Activated CD8-positive, alpha-beta T cell treated with anti-CD3 and anti-CD28 coated beads for 36 hours (primary cell): ENCODE measurements at regions not wholly inside any gene's neighbourhood (a gene's known extent, or its start where the extent isn't known, plus 50 kb on each side); places are given as distances from the start of the nearest gene placed in this dataset.

ENCODE experiments used
- ATAC-seq: fragments of 200-7000 bp; cut with Tn5 transposase; one replicate; pipeline ENCODE4 v1.10.0; 2021; ENCODE audit warnings: mild to moderate bottlenecking, moderate library complexity
- CTCF ChIA-PET: fragments of 350-600 bp; sonication (Branson Sonifier 250); formaldehyde crosslinking; loops from one replicate; lab custom pipeline; 2021; ENCODE audit warnings: antibody characterized with exemption; lab: Charles Lee
- POLR2A ChIA-PET: fragments of 350-600 bp; sonication (Branson Sonifier 250); formaldehyde crosslinking; loops from one replicate; lab custom pipeline; 2021; ENCODE audit warnings: antibody characterized with exemption; lab: Charles Lee
- DNase-seq: peaks from one replicate; pipeline ENCODE4 v3.0.0-alpha.2; 2020
- H3K27ac Mint-ChIP-seq: one replicate; pipeline ENCODE4 v1.8.0; 2021; ENCODE audit warnings: mild to moderate bottlenecking, mixed read lengths
- H3K27me3 Mint-ChIP-seq: one replicate; pipeline ENCODE4 v1.8.0; 2021; ENCODE audit warnings: mixed read lengths
- H3K36me3 Mint-ChIP-seq: one replicate; pipeline ENCODE4 v1.8.0; 2021; ENCODE audit warnings: low read depth, mixed read lengths
- H3K4me1 Mint-ChIP-seq: one replicate; pipeline ENCODE4 v1.8.0; 2021; ENCODE audit warnings: low read depth, mixed read lengths
- H3K4me3 Mint-ChIP-seq: one replicate; pipeline ENCODE4 v1.8.0; 2021; ENCODE audit warnings: mild to moderate bottlenecking, moderate library complexity, mixed read lengths
- H3K9me3 Mint-ChIP-seq: one replicate; pipeline ENCODE4 v1.8.0; 2021; ENCODE audit warnings: mixed read lengths
- CTCF ChIP-seq: fragments of 200-600 bp; IDR thresholded peaks from one replicate; pipeline ENCODE4 v1.8.0; 2022; ENCODE audit warnings: antibody characterized with exemption, mild to moderate bottlenecking
- intact Hi-C: fragments of 100-400 bp; cut with micrococcal nuclease; formaldehyde crosslinking; loops from one replicate; pipeline ENCODE4 v1.10.0; 2022

GRCh38 chr18:37720663-37721062 is 155.1 kb upstream of the CELF4 start:
- Mint-ChIP-seq H3K27me3 (no peaks in the 10 kb centered on the region), H3K4me1 (no peaks in the 10 kb centered on the region), H3K36me3 (no peaks in the 10 kb centered on the region), H3K9me3 (no peaks in the 10 kb centered on the region), H3K4me3 (no peak overlapping the region), H3K27ac (no peak overlapping the region)
- POLR2A ChIA-PET, result no interaction called here
- intact Hi-C loops, result no loop called here
- DNase-seq, result no peak
- CTCF ChIA-PET, result no interaction called here
- no peak for ATAC-seq
- no peak for TF ChIP-seq CTCF

GRCh38 chr18:37717656-37718055 is 152.1 kb upstream of the CELF4 start:
- Mint-ChIP-seq H3K4me3 (no peak overlapping the region), H3K4me1 (no peaks in the 10 kb centered on the region), H3K27ac (no peak overlapping the region), H3K36me3 (no peaks in the 10 kb centered on the region), H3K9me3 (no peaks in the 10 kb centered on the region), H3K27me3 (no peaks in the 10 kb centered on the region)
- DNase-seq, result no peak
- no peak for TF ChIP-seq CTCF
- ChIA-PET CTCF (no interaction called here), POLR2A (no interaction called here)
- no peak for ATAC-seq
- intact Hi-C loops, result no loop called here

GRCh38 chr18:37717098-37717497 is 151.5 kb upstream of the CELF4 start:
- no peak for DNase-seq
- intact Hi-C loops, result no loop called here
- no peaks in the 10 kb centered on the region for H3K27me3 Mint-ChIP-seq
- H3K9me3 Mint-ChIP-seq, result no peaks in the 10 kb centered on the region
- no peak overlapping the region for H3K4me3 Mint-ChIP-seq
- ChIA-PET CTCF (no interaction called here), POLR2A (no interaction called here)
- no peaks in the 10 kb centered on the region for H3K4me1 Mint-ChIP-seq
- TF ChIP-seq CTCF, result no peak
- no peak overlapping the region for H3K27ac Mint-ChIP-seq
- H3K36me3 Mint-ChIP-seq, result no peaks in the 10 kb centered on the region
- ATAC-seq, result no peak

- Mint-ChIP-seq H3K9me3 (no peaks in the 10 kb centered on the region), H3K27me3 (no peaks in the 10 kb centered on the region), H3K4me1 (no peaks in the 10 kb centered on the region), H3K36me3 (no peaks in the 10 kb centered on the region), H3K27ac (no peak overlapping the region), H3K4me3 (no peak overlapping the region)
- CTCF ChIA-PET, result no interaction called here
- DNase-seq (no peak), ATAC-seq (no peak)
- POLR2A ChIA-PET, result no interaction called here
- no peak for TF ChIP-seq CTCF
- intact Hi-C loops, result no loop called here
Observed at GRCh38 chr18:37716106-37716735, 150.6 kb upstream of the CELF4 start.

GRCh38 chr18:37714691-37715090 is 149.1 kb upstream of the CELF4 start:
- intact Hi-C loops, result no loop called here
- H3K27ac Mint-ChIP-seq, result no peak overlapping the region
- H3K4me3 Mint-ChIP-seq, result no peak overlapping the region
- H3K9me3 Mint-ChIP-seq, result no peaks in the 10 kb centered on the region
- no peaks in the 10 kb centered on the region for H3K36me3 Mint-ChIP-seq
- DNase-seq, result no peak
- CTCF ChIA-PET, result no interaction called here
- no peak for TF ChIP-seq CTCF
- H3K4me1 Mint-ChIP-seq, result no peaks in the 10 kb centered on the region
- no peaks in the 10 kb centered on the region for H3K27me3 Mint-ChIP-seq
- POLR2A ChIA-PET, result no interaction called here
- ATAC-seq, result no peak
